H9 (cell line): ENCODE measurements at regions not wholly inside any gene's neighbourhood (a gene's known extent, or its start where the extent isn't known, plus 50 kb on each side); places are given as distances from the start of the nearest gene placed in this dataset.

Experiments
- DNase-seq: peaks from one replicate; pipeline ENCODE4 v3.0.0-alpha.2; 2017
- H2AFZ ChIP-seq: one replicate; pipeline ENCODE4 v1.6.1; 2013; ENCODE audit warnings: mild to moderate bottlenecking, low read length, control low read depth, moderate library complexity
- H2AK5ac ChIP-seq: 2 replicates; pipeline ENCODE4 v1.6.1; 2013; ENCODE audit warnings: low read length, control low read depth, mixed read lengths; ENCODE audit not compliant: insufficient read length
- H2BK120ac ChIP-seq: one replicate; pipeline ENCODE4 v1.6.1; 2013; ENCODE audit warnings: low read depth, mild to moderate bottlenecking, low read length, control low read depth, inconsistent platforms; ENCODE audit not compliant: poor library complexity, severe bottlenecking
- H2BK12ac ChIP-seq: 2 replicates; pipeline ENCODE4 v1.6.1; 2013; ENCODE audit warnings: low read length, control low read depth, mixed read lengths, low read depth; ENCODE audit not compliant: insufficient read length
- H2BK15ac ChIP-seq: 2 replicates; pipeline ENCODE4 v1.6.1; 2013; ENCODE audit warnings: low read depth, low read length, control low read depth
- H2BK20ac ChIP-seq: one replicate; pipeline ENCODE4 v1.6.1; 2013; ENCODE audit warnings: low read depth, mild to moderate bottlenecking, low read length, control low read depth, inconsistent platforms; ENCODE audit not compliant: poor library complexity, severe bottlenecking
- H2BK5ac ChIP-seq: 2 replicates; pipeline ENCODE4 v1.6.1; 2013; ENCODE audit warnings: low read length, control low read depth, mixed read lengths; ENCODE audit not compliant: insufficient read length
- H3K14ac ChIP-seq: 2 replicates; pipeline ENCODE4 v1.6.1; 2013; ENCODE audit warnings: low read length, control low read depth; ENCODE audit not compliant: insufficient read depth
- H3K18ac ChIP-seq: 2 replicates; pipeline ENCODE4 v1.6.1; 2013; ENCODE audit warnings: low read depth, mild to moderate bottlenecking, mixed read lengths, low read length, control low read depth; ENCODE audit not compliant: insufficient read length
- H3K23ac ChIP-seq: 2 replicates; pipeline ENCODE4 v1.6.1; 2013; ENCODE audit warnings: low read length, control low read depth, mixed read lengths, low read depth; ENCODE audit not compliant: insufficient read length
- H3K23me2 ChIP-seq: 2 replicates; pipeline ENCODE4 v1.6.1; 2013; ENCODE audit warnings: low read depth, mild to moderate bottlenecking, mixed read lengths, low read length, control low read depth; ENCODE audit not compliant: insufficient read length, poor library complexity, severe bottlenecking
- H3K27ac ChIP-seq: 2 replicates; pipeline ENCODE4 v1.5.1; 2013; ENCODE audit warnings: low read length, control low read depth, mixed read lengths, low read depth; ENCODE audit not compliant: insufficient read length
- H3K27me3 ChIP-seq: 2 replicates; pipeline ENCODE4 v1.6.1; 2013; ENCODE audit warnings: low read length, control low read depth, inconsistent platforms; ENCODE audit not compliant: insufficient read depth
- H3K4ac ChIP-seq: 2 replicates; pipeline ENCODE4 v1.6.1; 2013; ENCODE audit warnings: low read depth, mild to moderate bottlenecking, control low read depth, inconsistent platforms, low read length, moderate library complexity
- H3K4me1 ChIP-seq: 2 replicates; pipeline ENCODE4 v1.6.1; 2013; ENCODE audit warnings: low read length, control low read depth, inconsistent platforms; ENCODE audit not compliant: insufficient read depth
- H3K4me2 ChIP-seq: 2 replicates; pipeline ENCODE4 v1.6.1; 2013; ENCODE audit warnings: low read length, control low read depth, mixed read lengths; ENCODE audit not compliant: insufficient read length, insufficient read depth
- H3K56ac ChIP-seq: 2 replicates; pipeline ENCODE4 v1.6.1; 2013; ENCODE audit warnings: low read depth, mild to moderate bottlenecking, mixed read lengths, low read length, control low read depth; ENCODE audit not compliant: insufficient read length
- H3K79me1 ChIP-seq: 2 replicates; pipeline ENCODE4 v1.6.1; 2013; ENCODE audit warnings: low read depth, mild to moderate bottlenecking, moderate library complexity, low read length, control low read depth, inconsistent platforms; ENCODE audit not compliant: insufficient read depth, poor library complexity, severe bottlenecking
- H3K79me2 ChIP-seq: 2 replicates; pipeline ENCODE4 v1.6.1; 2013; ENCODE audit warnings: low read length, control low read depth, inconsistent platforms; ENCODE audit not compliant: insufficient read depth
- H3K9ac ChIP-seq: 2 replicates; pipeline ENCODE4 v1.6.1; 2013; ENCODE audit warnings: low read length, control low read depth, mixed read lengths; ENCODE audit not compliant: insufficient read length; ENCODE audit errors: extremely low read depth
- H3K9me3 ChIP-seq: one replicate; pipeline ENCODE4 v1.6.1; 2013; ENCODE audit warnings: low read depth, low read length, inconsistent platforms; ENCODE audit not compliant: control insufficient read depth
- H3T11ph ChIP-seq: one replicate; pipeline ENCODE4 v1.6.1; 2013; ENCODE audit warnings: mild to moderate bottlenecking, low read length, control low read depth, inconsistent platforms
- H4K20me1 ChIP-seq: one replicate; pipeline ENCODE4 v1.6.1; 2013; ENCODE audit not compliant: control insufficient read depth, insufficient read length, insufficient read depth
- H4K5ac ChIP-seq: 2 replicates; pipeline ENCODE4 v1.6.1; 2013; ENCODE audit warnings: low read depth, mild to moderate bottlenecking, mixed read lengths, low read length, control low read depth; ENCODE audit not compliant: insufficient read length
- H4K8ac ChIP-seq: replicated peaks from 2 replicates; pipeline ENCODE4 v1.6.1; 2013; ENCODE audit warnings: low read length, control low read depth, mixed read lengths, low read depth; ENCODE audit not compliant: insufficient read length
- H4K91ac ChIP-seq: 2 replicates; pipeline ENCODE4 v1.6.1; 2013; ENCODE audit warnings: low read depth, mild to moderate bottlenecking, moderate library complexity, mixed read lengths, low read length, control low read depth; ENCODE audit not compliant: insufficient read length
- H3K27ac Mint-ChIP-seq, 3 experiments: 2 replicates in 2 of 3; 3 replicates in 1 of 3; pipeline ENCODE4 v1.8.0; 2020 to 2021; ENCODE audit warnings: mixed read lengths in 3 of 3, mild to moderate bottlenecking in 1 of 3, moderate library complexity in 1 of 3
- H3K27me3 Mint-ChIP-seq: 2 replicates; pipeline ENCODE4 v1.8.0; 2021; ENCODE audit warnings: low read depth, mild to moderate bottlenecking, moderate library complexity, mixed read lengths
- H3K36me3 Mint-ChIP-seq, 3 experiments: 2 replicates in 2 of 3; 3 replicates in 1 of 3; pipeline ENCODE4 v1.8.0; 2020 to 2021; ENCODE audit warnings: low read depth in 3 of 3, mixed read lengths in 3 of 3; ENCODE audit not compliant: insufficient read depth in 1 of 3
- H3K4me1 Mint-ChIP-seq, 2 experiments: 2 replicates each; pipeline ENCODE4 v1.8.0; 2020; ENCODE audit warnings: mixed read lengths in 2 of 2
- H3K4me3 Mint-ChIP-seq, 2 experiments: 2 replicates in 1 of 2; 3 replicates in 1 of 2; pipeline ENCODE4 v1.8.0; 2020 to 2021; ENCODE audit warnings: mild to moderate bottlenecking in 2 of 2, mixed read lengths in 2 of 2, moderate library complexity in 1 of 2
- H3K9me3 Mint-ChIP-seq, 2 experiments: 2 replicates in 1 of 2; 3 replicates in 1 of 2; pipeline ENCODE4 v1.8.0; 2020; ENCODE audit warnings: mild to moderate bottlenecking in 2 of 2, mixed read lengths in 2 of 2, moderate library complexity in 1 of 2
- CTCF ChIP-seq: fragments of 200-600 bp; sonication (generic); conservative IDR thresholded peaks from 3 replicates; pipeline ENCODE4 v1.8.0; 2021; ENCODE audit warnings: antibody characterized with exemption, mild to moderate bottlenecking
- WGBS: extraction: QIAGEN DNeasy Blood & Tissue Kit; methylation state at CpG from one replicate; pipeline ENCODE4 v1.1.7; 2013; ENCODE audit warnings: missing lambda C conversion rate, low lambda C conversion rate, mixed read lengths; ENCODE audit not compliant: insufficient read length; ENCODE audit errors: extremely low coverage; 5-methylcytosine and 5-hydroxymethylcytosine counted together

DNA sequence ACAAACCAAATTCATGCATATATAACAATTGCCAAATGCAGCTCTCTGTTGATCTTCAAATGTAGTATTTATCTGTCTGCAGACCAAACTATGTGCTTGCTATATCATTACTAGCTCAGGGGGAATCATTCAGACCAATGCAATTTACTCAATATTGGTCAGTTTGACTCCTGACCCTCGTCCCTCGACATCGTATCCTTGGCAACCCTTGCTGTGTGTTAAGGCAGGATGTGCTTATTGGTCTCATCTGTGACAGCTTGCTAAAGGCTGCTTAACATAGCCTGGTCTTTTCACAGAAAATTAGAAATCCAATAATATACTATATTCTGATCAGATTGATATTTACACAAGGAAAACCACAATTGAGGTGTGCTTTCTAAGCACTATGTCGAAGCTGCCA lies 747.1 kb downstream of the GALR1 start:
- WGBS: no CpG with 5 or more reads among the region's 4 CpGs
- no peak overlapping the region for H3K14ac ChIP-seq
- H2BK5ac ChIP-seq: no peak overlapping the region
- no peak overlapping the region for H3K27ac ChIP-seq
- no peak overlapping the region for H3K4ac ChIP-seq
- no peaks in the 10 kb centered on the region for H3K4me1 ChIP-seq
- H3K79me1 ChIP-seq: no peaks in the 10 kb centered on the region
- H3K4me2 ChIP-seq: no peak overlapping the region
- H3K27me3 Mint-ChIP-seq: peaks cover 5% of the 10 kb centered on the region
- H3K4me3 Mint-ChIP-seq: no peak overlapping the region
- H2AFZ ChIP-seq: no peak overlapping the region
- peaks cover 0 to 1% of the 10 kb centered on the region in 2 experiments; a peak in 2 of 4 replicates for H3K4me1 Mint-ChIP-seq
- no peak overlapping the region for H3T11ph ChIP-seq
- no peak overlapping the region for H2BK12ac ChIP-seq
- no peak overlapping the region for H3K18ac ChIP-seq
- H3K27me3 ChIP-seq: no peaks in the 10 kb centered on the region
- DNase-seq: no peak
- no peak overlapping the region for H3K23ac ChIP-seq
- H3K9ac ChIP-seq: no peak overlapping the region
- H2BK120ac ChIP-seq: no peak overlapping the region
- peaks cover 10 to 13% of the 10 kb centered on the region in 2 experiments for H3K9me3 Mint-ChIP-seq
- H3K23me2 ChIP-seq: no peaks in the 10 kb centered on the region
- no peak overlapping the region for H2AK5ac ChIP-seq
- H3K56ac ChIP-seq: no peak overlapping the region
- no peaks in the 10 kb centered on the region for H4K20me1 ChIP-seq
- TF ChIP-seq CTCF: no peak
- H3K36me3 Mint-ChIP-seq: peaks cover 0 to 15% (median 11%) of the 10 kb centered on the region in 3 experiments; a peak in 5 of 7 replicates
- H3K27ac Mint-ChIP-seq: no peak overlapping the region
- H4K8ac ChIP-seq: no peak overlapping the region
- no peak overlapping the region for H4K91ac ChIP-seq
- no peak overlapping the region for H2BK15ac ChIP-seq
- no peaks in the 10 kb centered on the region for H3K79me2 ChIP-seq
- no peak overlapping the region for H2BK20ac ChIP-seq
- no peak overlapping the region for H4K5ac ChIP-seq
- no peaks in the 10 kb centered on the region for H3K9me3 ChIP-seq
